MG63 (cell line): ENCODE measurements at regions not wholly inside any gene's neighbourhood (a gene's known extent, or its start where the extent isn't known, plus 50 kb on each side); places are given as distances from the start of the nearest gene placed in this dataset.
A peak's percentile ranks its signal among the peaks of the same experiment; 100 is the strongest.

ENCODE experiments used
- DNase-seq: peaks from one replicate; pipeline ENCODE4 v3.0.0-alpha.2; 2020
- H3K27me3 ChIP-seq: fragments of 250-450 bp; sonication (Bioruptor Pico); 2 replicates; pipeline ENCODE4 v1.5.1; 2020; ENCODE audit warnings: mild to moderate bottlenecking, moderate library complexity
- H3K36me3 ChIP-seq: fragments of 250-450 bp; sonication (Bioruptor Pico); 2 replicates; pipeline ENCODE4 v1.5.1; 2020; ENCODE audit warnings: mild to moderate bottlenecking, moderate library complexity
- H3K4me3 ChIP-seq: fragments of 250-450 bp; sonication (Bioruptor Pico); 2 replicates; pipeline ENCODE4 v1.5.1; 2020; ENCODE audit warnings: mild to moderate bottlenecking, moderate library complexity
- H3K9me3 ChIP-seq: fragments of 250-450 bp; sonication (Bioruptor Pico); 2 replicates; pipeline ENCODE4 v1.5.1; 2020; ENCODE audit warnings: mild to moderate bottlenecking, moderate library complexity

GRCh38 chr4:45855857-45856256, 268.0 kb downstream of the GABRG1 start:
- Histone ChIP-seq H3K4me3 (no peak overlapping the region), H3K36me3 (no peaks in the 10 kb centered on the region), H3K27me3 (no peaks in the 10 kb centered on the region), H3K9me3 (no peaks in the 10 kb centered on the region)
- DNase-seq, result no peak

GRCh38 chr4:45846016-45846415, 277.8 kb downstream of the GABRG1 start:
- Histone ChIP-seq H3K36me3 (no peaks in the 10 kb centered on the region), H3K27me3 (no peaks in the 10 kb centered on the region), H3K9me3 (no peaks in the 10 kb centered on the region), H3K4me3 (no peak overlapping the region)
- DNase-seq, result no peak

- H3K4me3 ChIP-seq, result no peak overlapping the region
- H3K27me3 ChIP-seq, result no peaks in the 10 kb centered on the region
- H3K36me3 ChIP-seq, result no peaks in the 10 kb centered on the region
- no peak for DNase-seq
- no peaks in the 10 kb centered on the region for H3K9me3 ChIP-seq
Measured at GRCh38 chr4:45841791-45842190, 282.1 kb downstream of the GABRG1 start.

- Histone ChIP-seq H3K36me3 (no peaks in the 10 kb centered on the region), H3K9me3 (no peaks in the 10 kb centered on the region), H3K27me3 (no peaks in the 10 kb centered on the region), H3K4me3 (no peak overlapping the region)
- no peak for DNase-seq
Measured at GRCh38 chr4:45831692-45832091, 292.2 kb downstream of the GABRG1 start.

- H3K4me3 ChIP-seq, result no peak overlapping the region
- no peak for DNase-seq
- H3K27me3 ChIP-seq, result no peaks in the 10 kb centered on the region
- H3K9me3 ChIP-seq, result no peaks in the 10 kb centered on the region
- H3K36me3 ChIP-seq, result no peaks in the 10 kb centered on the region
Measured at GRCh38 chr4:45803994-45804393, 319.9 kb downstream of the GABRG1 start.

GRCh38 chr4:45795135-45795534, 328.7 kb downstream of the GABRG1 start:
- Histone ChIP-seq H3K4me3 (no peak overlapping the region), H3K9me3 (no peaks in the 10 kb centered on the region), H3K27me3 (no peaks in the 10 kb centered on the region), H3K36me3 (no peaks in the 10 kb centered on the region)
- DNase-seq, result no peak

DNA sequence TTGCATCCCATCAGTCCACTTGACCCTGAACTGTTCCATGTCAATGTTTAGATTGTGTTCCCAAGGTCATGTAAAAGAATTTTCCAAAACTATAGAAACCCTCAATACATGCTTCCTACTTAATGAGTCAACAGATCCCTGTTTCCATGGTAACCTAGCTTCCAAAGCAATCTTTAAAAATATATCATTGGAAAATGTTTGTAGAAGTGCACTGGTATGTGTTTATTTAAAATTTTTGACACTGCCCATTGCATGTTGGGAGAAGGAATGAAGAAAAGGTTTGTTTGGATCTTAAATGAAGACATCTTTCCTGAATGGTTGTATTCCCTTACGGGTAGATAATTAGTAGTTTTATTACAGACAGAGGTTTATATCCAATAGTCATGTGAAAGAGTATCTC, 345.3 kb downstream of the GABRG1 start:
- Histone ChIP-seq H3K36me3 (no peaks in the 10 kb centered on the region), H3K4me3 (no peak overlapping the region), H3K9me3 (no peaks in the 10 kb centered on the region), H3K27me3 (no peaks in the 10 kb centered on the region)
- no peak for DNase-seq

- no peaks in the 10 kb centered on the region for H3K9me3 ChIP-seq
- H3K36me3 ChIP-seq, result no peaks in the 10 kb centered on the region
- DNase-seq, result peak; percentile 14
- no peaks in the 10 kb centered on the region for H3K27me3 ChIP-seq
- no peak overlapping the region for H3K4me3 ChIP-seq
Measured at GRCh38 chr4:45776146-45776545, 347.7 kb downstream of the GABRG1 start.

- Histone ChIP-seq H3K36me3 (no peaks in the 10 kb centered on the region), H3K9me3 (no peaks in the 10 kb centered on the region), H3K27me3 (no peaks in the 10 kb centered on the region), H3K4me3 (no peak overlapping the region)
- DNase-seq, result no peak
Measured at GRCh38 chr4:45770958-45771357, 352.9 kb downstream of the GABRG1 start.

- H3K36me3 ChIP-seq, result no peaks in the 10 kb centered on the region
- H3K9me3 ChIP-seq, result no peaks in the 10 kb centered on the region
- H3K4me3 ChIP-seq, result no peak overlapping the region
- no peak for DNase-seq
- H3K27me3 ChIP-seq, result no peaks in the 10 kb centered on the region
Measured at GRCh38 chr4:45765521-45765920, 358.3 kb downstream of the GABRG1 start.

GRCh38 chr4:45751877-45752530, 371.9 kb downstream of the GABRG1 start:
- Histone ChIP-seq H3K4me3 (no peak overlapping the region), H3K36me3 (no peaks in the 10 kb centered on the region)
- no peak for DNase-seq

DNA sequence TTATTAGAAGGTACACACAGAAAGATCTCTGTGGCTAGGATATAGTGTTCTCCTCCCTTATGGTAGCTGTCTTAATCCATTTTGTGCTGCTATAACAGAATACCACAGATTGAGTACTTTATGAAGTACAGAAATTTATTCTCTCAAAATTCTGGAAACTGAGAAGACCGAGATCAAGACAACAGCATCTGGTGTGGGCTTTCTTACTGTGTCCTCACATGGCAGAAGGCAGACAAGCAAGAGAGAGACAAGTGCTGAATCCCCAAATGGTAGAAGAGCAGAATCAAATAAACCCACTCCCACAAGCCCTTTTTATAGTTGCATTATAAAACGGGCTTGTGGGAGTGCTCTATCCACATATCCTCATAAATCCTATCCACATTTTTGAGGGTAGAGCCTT, 373.1 kb downstream of the GABRG1 start:
- DNase-seq, result no peak
- Histone ChIP-seq H3K4me3 (no peak overlapping the region), H3K27me3 (no peaks in the 10 kb centered on the region), H3K36me3 (no peaks in the 10 kb centered on the region), H3K9me3 (no peaks in the 10 kb centered on the region)

More at GRCh38 chr4:45751877-45752530, 371.9 kb downstream of the GABRG1 start:
- H3K27me3 ChIP-seq, result no peaks in the 10 kb centered on the region
- H3K9me3 ChIP-seq, result no peaks in the 10 kb centered on the region

DNA sequence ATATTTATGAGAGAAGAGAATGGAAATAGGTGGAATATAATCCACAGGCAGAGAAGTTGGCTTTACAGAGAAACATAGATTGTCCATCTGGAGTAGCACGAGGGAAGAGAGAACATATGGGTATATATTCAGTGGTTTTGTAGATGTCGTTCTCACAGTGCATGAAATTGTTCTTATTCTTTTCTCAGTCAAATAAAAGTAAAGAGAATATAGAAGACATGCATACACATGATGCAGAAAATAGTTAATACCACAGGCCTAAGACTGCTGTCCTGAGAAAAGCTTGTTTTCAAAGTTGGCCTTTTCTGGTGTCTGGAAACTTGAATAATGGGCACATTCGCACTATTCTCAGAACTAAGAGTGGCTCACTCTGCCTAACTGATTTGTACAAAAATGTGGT, 378.1 kb downstream of the GABRG1 start:
- Histone ChIP-seq H3K4me3 (no peak overlapping the region), H3K9me3 (no peaks in the 10 kb centered on the region), H3K36me3 (no peaks in the 10 kb centered on the region), H3K27me3 (no peaks in the 10 kb centered on the region)
- DNase-seq, result no peak

- Histone ChIP-seq H3K4me3 (no peak overlapping the region), H3K27me3 (no peaks in the 10 kb centered on the region), H3K36me3 (no peaks in the 10 kb centered on the region), H3K9me3 (peaks cover 4% of the 10 kb centered on the region; the same call in 1 of the 2 replicates)
- DNase-seq, result no peak
Measured at GRCh38 chr4:45741897-45742296, 382.0 kb downstream of the GABRG1 start.

- no peak overlapping the region for H3K4me3 ChIP-seq
- H3K36me3 ChIP-seq, result no peaks in the 10 kb centered on the region
- DNase-seq, result no peak
- 0 out of 2 replicates have a peak, but pooled peaks cover 4% of the 10 kb centered on the region for H3K27me3 ChIP-seq
- H3K9me3 ChIP-seq, result no peaks in the 10 kb centered on the region
Measured at GRCh38 chr4:45732161-45732560, 391.7 kb downstream of the GABRG1 start.

- H3K4me3 ChIP-seq, result no peak overlapping the region
- no peaks in the 10 kb centered on the region; the same call in 1 of the 2 replicates for H3K9me3 ChIP-seq
- no peaks in the 10 kb centered on the region for H3K36me3 ChIP-seq
- DNase-seq, result no peak
- no peaks in the 10 kb centered on the region for H3K27me3 ChIP-seq
Measured at GRCh38 chr4:45716093-45716492, 407.8 kb downstream of the GABRG1 start.

GRCh38 chr4:45713996-45714395, 409.9 kb downstream of the GABRG1 start:
- DNase-seq, result no peak
- Histone ChIP-seq H3K27me3 (no peaks in the 10 kb centered on the region), H3K4me3 (no peak overlapping the region), H3K9me3 (no peaks in the 10 kb centered on the region; the same call in 1 of the 2 replicates), H3K36me3 (no peaks in the 10 kb centered on the region)

GRCh38 chr4:45701621-45702020, 422.2 kb downstream of the GABRG1 start:
- no peak for DNase-seq

More at GRCh38 chr4:45701621-45702020, 422.2 kb downstream of the GABRG1 start:
- H3K27me3 ChIP-seq, result no peaks in the 10 kb centered on the region
- H3K4me3 ChIP-seq, result no peak overlapping the region
- H3K36me3 ChIP-seq, result no peaks in the 10 kb centered on the region
- no peaks in the 10 kb centered on the region for H3K9me3 ChIP-seq
